ENCODE measurements at regions not wholly inside any gene's neighbourhood (a gene's known extent, or its start where the extent isn't known, plus 50 kb on each side); places are given as distances from the start of the nearest gene placed in this dataset.

DNA sequence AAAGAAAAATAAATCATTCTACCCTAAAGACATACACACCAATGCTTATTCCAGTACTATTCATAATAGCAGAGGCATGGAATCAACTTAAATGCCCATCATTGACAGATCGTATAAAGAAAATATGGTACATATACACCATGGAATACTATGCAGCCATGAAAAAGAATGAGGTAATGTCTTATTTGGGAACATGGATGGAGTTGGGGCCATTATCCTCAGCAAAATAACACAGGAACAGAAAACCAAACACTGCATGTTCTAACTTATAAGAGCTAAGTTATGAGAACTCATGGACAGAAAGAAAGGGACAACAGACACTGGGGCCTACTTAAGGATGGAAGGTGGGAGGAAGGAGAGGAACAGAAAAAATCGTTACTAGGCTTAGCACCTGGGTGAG is 527.5 kb upstream of the ST8SIA4 start:
- DNase-seq: no peak
- H3K27me3 Mint-ChIP-seq: no peaks in the 10 kb centered on the region
- no peaks in the 10 kb centered on the region for H3K36me3 Mint-ChIP-seq (ENCODE audit: insufficient read depth)
- H3K9me3 Mint-ChIP-seq: peaks cover 4 to 9% of the 10 kb centered on the region in 2 donors
- ATAC-seq (replicated peaks): no peak
- no peak overlapping the region for H3K27ac Mint-ChIP-seq
- H3K4me1 Mint-ChIP-seq (ENCODE audit: low read depth in 2 of 2): no peaks in the 10 kb centered on the region
- H3K4me3 Mint-ChIP-seq: no peak overlapping the region

DNA sequence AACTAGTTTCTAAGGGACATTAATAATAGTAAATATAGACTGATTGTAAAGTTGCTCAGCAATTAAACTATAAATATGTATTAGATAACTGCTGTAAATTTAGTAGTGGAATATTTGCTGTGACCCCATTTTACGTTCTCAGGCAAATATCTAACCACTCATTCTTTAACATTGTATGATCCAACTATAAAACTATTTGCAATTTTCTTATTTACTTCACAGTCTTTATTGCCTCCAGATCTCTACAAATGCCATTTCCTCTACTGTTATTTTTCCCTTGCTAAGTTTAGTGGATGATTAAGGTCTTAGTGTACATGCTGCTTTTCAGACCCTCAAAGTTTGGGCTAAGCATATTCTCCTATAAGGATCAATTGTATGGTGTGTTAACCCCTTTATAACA is 526.2 kb upstream of the ST8SIA4 start:
- Mint-ChIP-seq H3K9me3 (peaks cover 4 to 9% of the 10 kb centered on the region in 2 donors), H3K4me1 (ENCODE audit: low read depth in 2 of 2) (no peaks in the 10 kb centered on the region), H3K36me3 (ENCODE audit: insufficient read depth) (no peaks in the 10 kb centered on the region), H3K27me3 (no peaks in the 10 kb centered on the region), H3K27ac (no peak overlapping the region), H3K4me3 (no peak overlapping the region)
- no peak for DNase-seq
- no peak for ATAC-seq (replicated peaks)

DNA sequence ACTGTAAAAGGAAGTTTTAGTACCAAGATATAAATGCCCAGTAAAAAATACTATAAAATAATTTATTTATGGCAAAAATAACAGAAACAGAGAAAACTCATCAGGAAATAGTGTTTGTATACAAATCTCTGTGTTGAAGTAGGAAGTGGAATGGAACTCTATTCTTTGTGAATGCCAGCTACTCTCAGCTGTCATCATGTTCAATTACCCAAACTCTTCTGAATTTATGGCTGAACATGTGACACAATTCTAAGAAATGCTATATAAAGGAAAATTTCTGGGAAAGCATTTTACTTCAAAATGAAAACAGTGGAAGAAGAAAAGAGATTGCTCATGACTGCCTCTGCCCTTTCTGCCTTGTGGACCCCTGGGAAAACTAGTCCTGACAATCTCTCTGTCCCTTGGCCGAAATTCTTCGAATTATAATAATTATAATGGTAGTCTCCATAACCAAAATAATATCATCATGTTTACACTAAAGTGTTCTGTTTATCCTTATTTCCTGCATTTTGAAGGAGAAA is 522.3 kb upstream of the ST8SIA4 start:
- Mint-ChIP-seq H3K36me3 (ENCODE audit: insufficient read depth) (no peaks in the 10 kb centered on the region), H3K9me3 (peaks cover under 1 to 4% of the 10 kb centered on the region in 2 donors), H3K27ac (no peak overlapping the region), H3K4me1 (ENCODE audit: low read depth in 2 of 2) (no peaks in the 10 kb centered on the region), H3K4me3 (no peak overlapping the region), H3K27me3 (no peaks in the 10 kb centered on the region)
- DNase-seq (no peak), ATAC-seq (replicated peaks) (no peak)

DNA sequence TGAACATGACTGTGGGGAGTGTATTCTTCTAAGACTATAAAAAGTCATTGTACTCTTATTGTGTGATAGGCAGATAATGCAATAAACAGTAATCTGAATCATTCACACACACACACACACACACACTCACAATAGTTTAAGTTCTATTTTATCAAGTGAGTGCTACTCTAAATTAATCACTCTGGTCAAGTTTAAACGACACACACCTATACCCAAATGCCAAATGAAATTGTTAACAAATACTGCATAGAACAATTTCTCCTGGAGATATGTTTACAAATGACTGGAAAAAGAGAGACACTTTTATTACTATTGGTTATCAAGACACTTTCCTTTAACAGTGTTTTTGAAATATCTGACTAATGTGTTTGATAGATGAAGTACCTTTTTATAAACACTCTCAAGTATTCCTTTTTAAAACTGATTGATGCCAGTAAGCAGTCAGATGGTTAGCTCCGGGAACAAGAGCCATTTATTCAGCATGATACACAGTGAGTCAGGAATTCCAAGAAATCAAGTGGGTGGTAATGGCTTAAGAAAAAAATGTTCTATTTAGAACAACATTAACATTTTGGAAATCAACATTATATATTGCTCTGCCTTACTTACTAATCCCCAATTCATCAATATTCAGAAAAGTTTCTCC is 521.6 kb upstream of the ST8SIA4 start:
- ATAC-seq (replicated peaks): no peak
- Mint-ChIP-seq H3K9me3 (no peaks in the 10 kb centered on the region), H3K4me1 (ENCODE audit: low read depth in 2 of 2) (no peaks in the 10 kb centered on the region), H3K36me3 (ENCODE audit: insufficient read depth) (no peaks in the 10 kb centered on the region), H3K27ac (no peak overlapping the region), H3K27me3 (no peaks in the 10 kb centered on the region), H3K4me3 (no peak overlapping the region)
- no peak for DNase-seq

DNA sequence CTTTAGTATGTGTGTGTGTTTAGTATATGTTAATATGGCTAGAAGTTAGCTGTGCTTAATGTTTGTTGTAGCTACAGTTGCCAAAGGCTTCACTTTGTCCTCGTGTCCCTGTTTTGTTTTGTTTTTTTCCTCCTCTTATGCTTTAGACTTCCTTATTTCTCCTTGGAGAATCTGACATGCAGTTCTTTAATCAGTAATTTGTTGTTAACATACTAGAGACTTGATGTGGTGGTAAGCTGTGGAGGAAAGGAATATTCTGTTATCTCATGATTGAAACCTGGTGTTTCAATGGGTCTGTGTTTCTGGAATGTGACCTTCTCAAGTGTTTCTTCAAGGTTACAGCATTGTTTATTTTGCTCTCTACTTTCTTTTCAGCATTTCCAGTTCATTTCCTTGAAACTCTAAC is 515.6 kb upstream of the ST8SIA4 start:
- ATAC-seq (replicated peaks): no peak

DNA sequence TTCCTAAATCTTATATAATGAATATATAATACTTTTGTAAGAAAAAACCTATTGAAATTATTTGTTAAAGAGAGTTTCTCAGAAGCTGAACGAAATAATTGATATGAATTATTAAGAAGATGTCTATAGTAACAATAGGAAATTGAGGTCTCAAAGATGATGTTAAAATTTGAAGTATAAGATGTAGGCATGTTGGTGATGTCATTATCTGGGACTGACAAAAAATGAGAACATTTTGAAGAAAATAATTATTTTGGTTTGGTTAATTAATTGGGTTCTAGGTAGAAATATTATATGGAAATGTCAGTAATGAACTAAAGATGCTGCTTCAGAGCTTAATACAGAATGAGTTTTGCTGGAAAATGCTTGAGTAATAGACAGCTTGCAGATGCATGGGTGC is 501.4 kb upstream of the ST8SIA4 start:
- Mint-ChIP-seq H3K27me3 (no peaks in the 10 kb centered on the region), H3K9me3 (no peaks in the 10 kb centered on the region), H3K4me3 (no peak overlapping the region), H3K36me3 (ENCODE audit: insufficient read depth) (no peaks in the 10 kb centered on the region), H3K4me1 (ENCODE audit: low read depth in 2 of 2) (no peaks in the 10 kb centered on the region), H3K27ac (no peak overlapping the region)
- no peak for ATAC-seq (replicated peaks)
- DNase-seq: no peak

More for the DNA sequence above, 515.6 kb upstream of the ST8SIA4 start:
- Mint-ChIP-seq H3K9me3 (no peaks in the 10 kb centered on the region), H3K4me3 (no peak overlapping the region), H3K4me1 (ENCODE audit: low read depth in 2 of 2) (no peaks in the 10 kb centered on the region), H3K36me3 (ENCODE audit: insufficient read depth) (no peaks in the 10 kb centered on the region), H3K27me3 (no peaks in the 10 kb centered on the region), H3K27ac (no peak overlapping the region)
- no peak for DNase-seq

DNA sequence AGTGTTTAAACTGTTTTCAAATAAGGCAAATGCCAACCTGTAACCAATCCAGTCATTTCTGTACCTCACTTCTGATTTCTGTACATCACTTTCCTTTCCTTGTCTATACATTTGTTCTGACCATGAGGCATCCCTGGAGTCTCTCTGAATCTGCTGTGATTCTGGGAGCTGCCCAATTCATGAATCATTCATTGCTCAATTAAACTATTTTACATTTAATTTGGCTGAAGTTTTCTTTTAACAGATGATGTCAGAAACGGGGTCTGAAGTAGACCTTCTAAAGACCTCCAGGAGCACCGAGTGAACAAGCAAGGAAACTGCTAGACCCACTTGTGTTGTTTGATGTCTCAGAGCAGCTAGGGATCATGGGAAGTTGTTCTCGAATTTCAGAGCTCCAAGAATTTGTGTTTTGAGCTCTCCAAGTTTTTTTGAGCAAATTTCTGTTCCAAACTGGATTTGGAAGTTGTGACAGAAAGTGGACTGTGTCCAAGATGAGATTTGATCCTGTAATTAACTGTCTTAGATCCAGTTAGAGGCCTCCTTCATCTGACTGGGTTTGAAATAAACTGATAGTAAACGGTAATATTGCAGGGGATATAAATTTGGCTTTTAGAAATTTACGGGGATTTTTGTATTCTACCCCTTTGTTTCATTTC is 490.8 kb upstream of the ST8SIA4 start:
- Mint-ChIP-seq H3K4me3 (no peak overlapping the region), H3K27me3 (no peaks in the 10 kb centered on the region), H3K36me3 (ENCODE audit: insufficient read depth) (no peaks in the 10 kb centered on the region), H3K27ac (no peak overlapping the region), H3K9me3 (no peaks in the 10 kb centered on the region), H3K4me1 (ENCODE audit: low read depth in 2 of 2) (no peaks in the 10 kb centered on the region)
- ATAC-seq (replicated peaks): no peak
- DNase-seq: no peak

DNA sequence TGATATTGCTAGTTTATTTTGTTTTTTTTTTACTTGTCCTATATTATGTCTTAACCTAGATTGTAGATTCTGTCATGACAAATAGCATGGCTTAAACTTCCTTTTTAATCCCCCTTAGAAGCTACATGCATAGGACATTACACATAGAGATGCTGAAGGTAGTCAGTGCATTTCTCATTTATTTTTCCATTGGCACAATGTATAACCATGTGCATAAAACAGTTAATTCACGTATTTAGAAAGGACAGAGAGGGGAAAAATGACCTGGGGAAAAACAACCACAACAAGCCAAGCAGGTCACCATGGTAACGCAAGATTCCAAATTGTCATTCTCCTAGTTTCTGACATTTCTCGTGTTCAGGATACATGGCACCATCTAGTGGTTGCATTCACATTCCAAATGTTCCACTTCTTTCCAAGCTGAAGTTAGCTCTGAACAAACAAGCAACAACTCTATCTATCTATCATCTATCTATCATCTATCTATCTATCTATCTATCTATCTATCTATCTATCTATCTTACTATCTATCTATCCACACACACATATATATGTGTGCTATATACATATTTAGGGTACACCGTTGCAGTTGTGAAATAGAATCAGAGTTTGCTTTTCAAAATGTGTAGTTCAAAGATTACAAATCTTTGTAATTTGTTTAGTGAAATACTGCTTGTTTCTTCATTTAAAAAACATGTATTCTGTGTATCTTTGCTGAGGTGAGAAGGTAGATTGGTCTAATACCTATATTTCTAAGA is 487.2 kb upstream of the ST8SIA4 start:
- Mint-ChIP-seq H3K9me3 (no peaks in the 10 kb centered on the region), H3K36me3 (ENCODE audit: insufficient read depth) (no peaks in the 10 kb centered on the region), H3K27me3 (no peaks in the 10 kb centered on the region), H3K27ac (no peak overlapping the region), H3K4me3 (no peak overlapping the region), H3K4me1 (ENCODE audit: low read depth in 2 of 2) (no peaks in the 10 kb centered on the region)
- no peak for DNase-seq
- no peak for ATAC-seq (replicated peaks)

DNA sequence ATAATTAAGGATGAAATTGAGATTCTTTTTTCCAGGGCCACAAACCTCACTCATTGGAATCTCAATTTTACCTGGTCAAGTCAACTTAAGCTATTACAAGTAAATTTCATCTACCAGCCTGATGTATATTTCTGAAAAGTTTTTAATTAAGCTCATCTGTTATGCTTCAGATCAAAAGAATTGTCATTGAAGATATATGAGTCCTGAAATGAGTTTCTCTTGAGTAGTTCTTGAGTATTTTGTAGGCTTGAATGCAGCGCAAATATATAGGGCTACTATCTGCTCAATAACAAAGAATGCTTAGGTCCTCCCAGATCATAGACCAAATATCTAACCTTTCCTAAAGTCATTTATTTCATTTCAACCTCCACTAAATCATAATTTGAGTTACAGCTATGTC is 482.2 kb upstream of the ST8SIA4 start:
- no peaks in the 10 kb centered on the region for H3K4me1 Mint-ChIP-seq (ENCODE audit: low read depth in 2 of 2)
- H3K27me3 Mint-ChIP-seq: no peaks in the 10 kb centered on the region
- H3K4me3 Mint-ChIP-seq: no peak overlapping the region
- DNase-seq: no peak
- H3K36me3 Mint-ChIP-seq (ENCODE audit: insufficient read depth): no peaks in the 10 kb centered on the region
- H3K9me3 Mint-ChIP-seq: no peaks in the 10 kb centered on the region
- ATAC-seq (replicated peaks): no peak
- H3K27ac Mint-ChIP-seq: no peak overlapping the region

DNA sequence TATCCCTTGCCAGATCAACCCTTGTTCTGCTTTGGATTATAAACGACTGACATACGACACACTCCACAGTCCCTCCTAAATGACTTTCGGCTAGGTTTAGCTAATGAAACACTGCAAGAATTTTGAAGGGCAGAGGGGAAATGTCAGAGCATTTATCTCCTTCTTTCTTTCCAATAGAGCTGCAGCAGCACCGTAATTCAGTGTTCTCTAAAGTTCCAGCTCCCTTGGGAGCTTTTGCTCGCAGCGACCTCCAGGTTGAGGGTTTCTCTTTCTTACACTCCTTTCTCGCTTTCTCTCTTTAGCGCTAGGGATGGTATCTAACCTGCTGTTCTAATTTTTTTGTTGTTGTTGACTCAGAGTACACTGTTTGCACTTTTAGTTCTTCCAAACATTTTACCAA is 467.1 kb upstream of the ST8SIA4 start:
- H3K4me1 Mint-ChIP-seq (ENCODE audit: low read depth in 2 of 2): no peaks in the 10 kb centered on the region
- DNase-seq (no peak), ATAC-seq (replicated peaks) (no peak)
- no peaks in the 10 kb centered on the region for H3K36me3 Mint-ChIP-seq (ENCODE audit: insufficient read depth)
- H3K9me3 Mint-ChIP-seq: no peaks in the 10 kb centered on the region
- no peaks in the 10 kb centered on the region for H3K27me3 Mint-ChIP-seq
- H3K4me3 Mint-ChIP-seq: no peak overlapping the region
- no peak overlapping the region for H3K27ac Mint-ChIP-seq

DNA sequence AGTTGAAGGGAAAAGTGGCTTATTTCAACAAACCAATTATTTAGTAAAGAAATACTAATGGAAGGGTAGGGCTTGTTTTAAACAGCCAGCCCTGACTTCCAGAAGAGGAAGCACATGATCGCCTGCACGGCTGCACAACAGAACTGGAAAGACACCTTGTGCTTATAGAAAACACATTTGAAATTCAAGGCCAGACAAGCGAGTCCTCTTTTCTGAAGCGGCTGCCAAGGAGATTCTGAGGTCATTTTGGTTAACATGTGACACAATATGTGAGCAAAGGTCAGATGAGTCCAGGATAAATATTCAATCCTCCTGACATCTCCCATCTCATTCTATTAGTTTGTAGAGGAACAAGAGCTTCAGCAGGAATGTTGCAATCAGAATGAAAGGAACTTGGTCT is 461.4 kb upstream of the ST8SIA4 start:
- DNase-seq (no peak), ATAC-seq (replicated peaks) (no peak)
- Mint-ChIP-seq H3K4me1 (ENCODE audit: low read depth in 2 of 2) (no peaks in the 10 kb centered on the region), H3K27ac (no peak overlapping the region), H3K9me3 (no peaks in the 10 kb centered on the region), H3K36me3 (ENCODE audit: insufficient read depth) (no peaks in the 10 kb centered on the region), H3K27me3 (no peaks in the 10 kb centered on the region), H3K4me3 (no peak overlapping the region)

DNA sequence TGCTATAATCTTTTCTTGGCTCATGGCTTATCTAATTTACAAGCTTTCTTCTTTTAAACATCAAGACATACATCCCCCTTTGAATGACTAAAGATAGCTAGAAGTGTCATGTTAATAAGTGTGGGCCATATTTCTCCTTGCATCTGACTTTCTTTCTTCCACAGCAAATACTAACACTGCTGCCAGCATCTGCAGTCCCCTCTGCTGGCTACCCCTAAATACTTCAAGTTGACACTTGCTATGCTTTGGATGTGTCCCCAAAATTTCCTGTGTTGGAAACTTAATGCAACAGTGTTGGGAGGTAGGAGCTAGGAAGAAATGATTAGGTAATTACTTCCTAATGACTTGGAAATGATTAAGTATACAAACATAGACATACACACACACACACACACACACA is 459.0 kb upstream of the ST8SIA4 start:
- H3K27ac Mint-ChIP-seq: no peak overlapping the region
- H3K36me3 Mint-ChIP-seq (ENCODE audit: insufficient read depth): no peaks in the 10 kb centered on the region
- ATAC-seq (replicated peaks): no peak
- no peak overlapping the region for H3K4me3 Mint-ChIP-seq
- no peaks in the 10 kb centered on the region for H3K4me1 Mint-ChIP-seq (ENCODE audit: low read depth in 2 of 2)
- H3K9me3 Mint-ChIP-seq: no peaks in the 10 kb centered on the region
- H3K27me3 Mint-ChIP-seq: no peaks in the 10 kb centered on the region
- DNase-seq: no peak

DNA sequence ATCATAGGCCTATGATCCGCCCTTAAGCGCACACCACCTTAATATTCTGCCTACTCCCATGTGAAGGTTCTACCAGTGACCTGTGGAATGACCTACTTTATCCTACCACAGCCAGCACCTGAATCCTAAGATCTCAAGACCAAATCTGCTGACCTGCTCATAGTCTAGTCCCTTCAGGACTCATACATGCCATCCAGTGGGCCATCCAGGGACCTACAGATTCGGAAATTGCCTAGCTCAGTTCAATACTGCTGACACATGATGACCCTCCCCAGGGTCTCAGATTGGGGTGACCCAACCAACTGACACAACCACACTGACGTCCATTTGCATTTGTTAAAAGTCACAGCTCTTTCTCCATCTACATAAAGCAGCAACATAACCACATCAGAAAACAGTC is 443.8 kb upstream of the ST8SIA4 start:
- Mint-ChIP-seq H3K4me3 (no peak overlapping the region), H3K36me3 (ENCODE audit: insufficient read depth) (no peaks in the 10 kb centered on the region), H3K4me1 (ENCODE audit: low read depth in 2 of 2) (no peaks in the 10 kb centered on the region), H3K9me3 (peaks cover 0 to 2% of the 10 kb centered on the region in 2 donors), H3K27ac (no peak overlapping the region), H3K27me3 (peaks cover 0 to 7% of the 10 kb centered on the region in 2 donors)
- DNase-seq (no peak), ATAC-seq (replicated peaks) (no peak)

DNA sequence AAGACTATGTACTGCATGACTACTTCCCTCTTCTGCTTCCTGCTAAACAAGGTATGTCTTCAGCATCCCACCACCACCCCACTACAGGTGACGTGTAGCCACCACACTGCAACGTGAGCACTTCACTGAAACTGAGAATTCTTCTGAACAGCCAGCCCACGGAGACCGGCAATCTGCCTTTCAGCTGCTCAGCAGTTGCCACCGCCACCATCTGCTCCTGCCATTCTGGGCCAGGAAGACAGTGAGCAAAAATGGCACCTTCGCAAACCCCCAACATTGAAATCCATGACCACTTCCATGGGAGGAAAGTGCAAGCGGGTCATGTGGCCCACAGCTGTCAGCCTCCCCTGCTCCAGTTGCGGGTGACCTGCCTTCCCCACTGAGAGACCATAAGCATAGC is 443.4 kb upstream of the ST8SIA4 start:
- Mint-ChIP-seq H3K9me3 (peaks cover 0 to 2% of the 10 kb centered on the region in 2 donors), H3K27ac (no peak overlapping the region), H3K4me1 (ENCODE audit: low read depth in 2 of 2) (no peaks in the 10 kb centered on the region), H3K27me3 (peaks cover 0 to 7% of the 10 kb centered on the region in 2 donors), H3K36me3 (ENCODE audit: insufficient read depth) (no peaks in the 10 kb centered on the region), H3K4me3 (no peak overlapping the region)
- no peak for DNase-seq
- ATAC-seq (replicated peaks): no peak

All from effector memory CD8-positive, alpha-beta T cell (primary cell).